H9 (cell line): ENCODE measurements at regions not wholly inside any gene's neighbourhood (a gene's known extent, or its start where the extent isn't known, plus 50 kb on each side); places are given as distances from the start of the nearest gene placed in this dataset.

Experiments used
- DNase-seq: peaks from one replicate; pipeline ENCODE4 v3.0.0-alpha.2; 2017
- H2AFZ ChIP-seq: one replicate; pipeline ENCODE4 v1.6.1; 2013; ENCODE audit warnings: mild to moderate bottlenecking, low read length, control low read depth, moderate library complexity
- H2AK5ac ChIP-seq: 2 replicates; pipeline ENCODE4 v1.6.1; 2013; ENCODE audit warnings: low read length, control low read depth, mixed read lengths; ENCODE audit not compliant: insufficient read length
- H2BK120ac ChIP-seq: one replicate; pipeline ENCODE4 v1.6.1; 2013; ENCODE audit warnings: low read depth, mild to moderate bottlenecking, low read length, control low read depth, inconsistent platforms; ENCODE audit not compliant: poor library complexity, severe bottlenecking
- H2BK12ac ChIP-seq: 2 replicates; pipeline ENCODE4 v1.6.1; 2013; ENCODE audit warnings: low read length, control low read depth, mixed read lengths, low read depth; ENCODE audit not compliant: insufficient read length
- H2BK15ac ChIP-seq: 2 replicates; pipeline ENCODE4 v1.6.1; 2013; ENCODE audit warnings: low read depth, low read length, control low read depth
- H2BK20ac ChIP-seq: one replicate; pipeline ENCODE4 v1.6.1; 2013; ENCODE audit warnings: low read depth, mild to moderate bottlenecking, low read length, control low read depth, inconsistent platforms; ENCODE audit not compliant: poor library complexity, severe bottlenecking
- H2BK5ac ChIP-seq: 2 replicates; pipeline ENCODE4 v1.6.1; 2013; ENCODE audit warnings: low read length, control low read depth, mixed read lengths; ENCODE audit not compliant: insufficient read length
- H3K14ac ChIP-seq: 2 replicates; pipeline ENCODE4 v1.6.1; 2013; ENCODE audit warnings: low read length, control low read depth; ENCODE audit not compliant: insufficient read depth
- H3K18ac ChIP-seq: 2 replicates; pipeline ENCODE4 v1.6.1; 2013; ENCODE audit warnings: low read depth, mild to moderate bottlenecking, mixed read lengths, low read length, control low read depth; ENCODE audit not compliant: insufficient read length
- H3K23ac ChIP-seq: 2 replicates; pipeline ENCODE4 v1.6.1; 2013; ENCODE audit warnings: low read length, control low read depth, mixed read lengths, low read depth; ENCODE audit not compliant: insufficient read length
- H3K23me2 ChIP-seq: 2 replicates; pipeline ENCODE4 v1.6.1; 2013; ENCODE audit warnings: low read depth, mild to moderate bottlenecking, mixed read lengths, low read length, control low read depth; ENCODE audit not compliant: insufficient read length, poor library complexity, severe bottlenecking
- H3K27ac ChIP-seq: 2 replicates; pipeline ENCODE4 v1.5.1; 2013; ENCODE audit warnings: low read length, control low read depth, mixed read lengths, low read depth; ENCODE audit not compliant: insufficient read length
- H3K27me3 ChIP-seq: 2 replicates; pipeline ENCODE4 v1.6.1; 2013; ENCODE audit warnings: low read length, control low read depth, inconsistent platforms; ENCODE audit not compliant: insufficient read depth
- H3K4ac ChIP-seq: 2 replicates; pipeline ENCODE4 v1.6.1; 2013; ENCODE audit warnings: low read depth, mild to moderate bottlenecking, control low read depth, inconsistent platforms, low read length, moderate library complexity
- H3K4me1 ChIP-seq: 2 replicates; pipeline ENCODE4 v1.6.1; 2013; ENCODE audit warnings: low read length, control low read depth, inconsistent platforms; ENCODE audit not compliant: insufficient read depth
- H3K4me2 ChIP-seq: 2 replicates; pipeline ENCODE4 v1.6.1; 2013; ENCODE audit warnings: low read length, control low read depth, mixed read lengths; ENCODE audit not compliant: insufficient read length, insufficient read depth
- H3K56ac ChIP-seq: 2 replicates; pipeline ENCODE4 v1.6.1; 2013; ENCODE audit warnings: low read depth, mild to moderate bottlenecking, mixed read lengths, low read length, control low read depth; ENCODE audit not compliant: insufficient read length
- H3K79me1 ChIP-seq: 2 replicates; pipeline ENCODE4 v1.6.1; 2013; ENCODE audit warnings: low read depth, mild to moderate bottlenecking, moderate library complexity, low read length, control low read depth, inconsistent platforms; ENCODE audit not compliant: insufficient read depth, poor library complexity, severe bottlenecking
- H3K79me2 ChIP-seq: 2 replicates; pipeline ENCODE4 v1.6.1; 2013; ENCODE audit warnings: low read length, control low read depth, inconsistent platforms; ENCODE audit not compliant: insufficient read depth
- H3K9ac ChIP-seq: 2 replicates; pipeline ENCODE4 v1.6.1; 2013; ENCODE audit warnings: low read length, control low read depth, mixed read lengths; ENCODE audit not compliant: insufficient read length; ENCODE audit errors: extremely low read depth
- H3K9me3 ChIP-seq: one replicate; pipeline ENCODE4 v1.6.1; 2013; ENCODE audit warnings: low read depth, low read length, inconsistent platforms; ENCODE audit not compliant: control insufficient read depth
- H3T11ph ChIP-seq: one replicate; pipeline ENCODE4 v1.6.1; 2013; ENCODE audit warnings: mild to moderate bottlenecking, low read length, control low read depth, inconsistent platforms
- H4K20me1 ChIP-seq: one replicate; pipeline ENCODE4 v1.6.1; 2013; ENCODE audit not compliant: control insufficient read depth, insufficient read length, insufficient read depth
- H4K5ac ChIP-seq: 2 replicates; pipeline ENCODE4 v1.6.1; 2013; ENCODE audit warnings: low read depth, mild to moderate bottlenecking, mixed read lengths, low read length, control low read depth; ENCODE audit not compliant: insufficient read length
- H4K8ac ChIP-seq: replicated peaks from 2 replicates; pipeline ENCODE4 v1.6.1; 2013; ENCODE audit warnings: low read length, control low read depth, mixed read lengths, low read depth; ENCODE audit not compliant: insufficient read length
- H4K91ac ChIP-seq: 2 replicates; pipeline ENCODE4 v1.6.1; 2013; ENCODE audit warnings: low read depth, mild to moderate bottlenecking, moderate library complexity, mixed read lengths, low read length, control low read depth; ENCODE audit not compliant: insufficient read length
- H3K27ac Mint-ChIP-seq, 3 experiments: 2 replicates in 2 of 3; 3 replicates in 1 of 3; pipeline ENCODE4 v1.8.0; 2020 to 2021; ENCODE audit warnings: mixed read lengths in 3 of 3, mild to moderate bottlenecking in 1 of 3, moderate library complexity in 1 of 3
- H3K27me3 Mint-ChIP-seq: 2 replicates; pipeline ENCODE4 v1.8.0; 2021; ENCODE audit warnings: low read depth, mild to moderate bottlenecking, moderate library complexity, mixed read lengths
- H3K36me3 Mint-ChIP-seq, 3 experiments: 2 replicates in 2 of 3; 3 replicates in 1 of 3; pipeline ENCODE4 v1.8.0; 2020 to 2021; ENCODE audit warnings: low read depth in 3 of 3, mixed read lengths in 3 of 3; ENCODE audit not compliant: insufficient read depth in 1 of 3
- H3K4me1 Mint-ChIP-seq, 2 experiments: 2 replicates each; pipeline ENCODE4 v1.8.0; 2020; ENCODE audit warnings: mixed read lengths in 2 of 2
- H3K4me3 Mint-ChIP-seq, 2 experiments: 2 replicates in 1 of 2; 3 replicates in 1 of 2; pipeline ENCODE4 v1.8.0; 2020 to 2021; ENCODE audit warnings: mild to moderate bottlenecking in 2 of 2, mixed read lengths in 2 of 2, moderate library complexity in 1 of 2
- H3K9me3 Mint-ChIP-seq, 2 experiments: 2 replicates in 1 of 2; 3 replicates in 1 of 2; pipeline ENCODE4 v1.8.0; 2020; ENCODE audit warnings: mild to moderate bottlenecking in 2 of 2, mixed read lengths in 2 of 2, moderate library complexity in 1 of 2
- CTCF ChIP-seq: fragments of 200-600 bp; sonication (generic); conservative IDR thresholded peaks from 3 replicates; pipeline ENCODE4 v1.8.0; 2021; ENCODE audit warnings: antibody characterized with exemption, mild to moderate bottlenecking
- WGBS: extraction: QIAGEN DNeasy Blood & Tissue Kit; methylation state at CpG from one replicate; pipeline ENCODE4 v1.1.7; 2013; ENCODE audit warnings: missing lambda C conversion rate, low lambda C conversion rate, mixed read lengths; ENCODE audit not compliant: insufficient read length; ENCODE audit errors: extremely low coverage; 5-methylcytosine and 5-hydroxymethylcytosine counted together

- H2BK12ac ChIP-seq: no peak overlapping the region
- H3K4me3 Mint-ChIP-seq: no peak overlapping the region
- no peak overlapping the region for H2BK120ac ChIP-seq
- peaks cover 4 to 8% of the 10 kb centered on the region in 2 experiments; a peak in 3 of 4 replicates for H3K4me1 Mint-ChIP-seq
- H4K91ac ChIP-seq: no peak overlapping the region
- H2AK5ac ChIP-seq: no peak overlapping the region
- no peak overlapping the region for H2AFZ ChIP-seq
- H4K20me1 ChIP-seq: no peaks in the 10 kb centered on the region
- H3T11ph ChIP-seq: no peak overlapping the region
- no peaks in the 10 kb centered on the region for H3K79me1 ChIP-seq
- H3K27me3 Mint-ChIP-seq: peaks cover 3% of the 10 kb centered on the region
- no peak overlapping the region for H3K4ac ChIP-seq
- H3K9ac ChIP-seq: no peak overlapping the region
- H3K14ac ChIP-seq: no peak overlapping the region
- H3K4me1 ChIP-seq: no peaks in the 10 kb centered on the region
- H3K27me3 ChIP-seq: no peaks in the 10 kb centered on the region
- no peaks in the 10 kb centered on the region; a peak in 3 of 5 replicates for H3K9me3 Mint-ChIP-seq
- H2BK5ac ChIP-seq: no peak overlapping the region
- no peak overlapping the region for H4K8ac ChIP-seq
- no peak overlapping the region for H2BK15ac ChIP-seq
- H3K4me2 ChIP-seq: no peak overlapping the region
- H3K36me3 Mint-ChIP-seq: no peaks in the 10 kb centered on the region; a peak in 1 of 7 replicates
- H4K5ac ChIP-seq: no peak overlapping the region
- H3K23ac ChIP-seq: no peak overlapping the region
- H3K27ac Mint-ChIP-seq: no peak overlapping the region
- no peaks in the 10 kb centered on the region for H3K9me3 ChIP-seq
- H3K79me2 ChIP-seq: no peaks in the 10 kb centered on the region
- no CpG with 5 or more reads among the region's 6 CpGs for WGBS
- no peak overlapping the region for H3K18ac ChIP-seq
- no peaks in the 10 kb centered on the region for H3K23me2 ChIP-seq
- DNase-seq: no peak
- no peak overlapping the region for H3K27ac ChIP-seq
- H3K56ac ChIP-seq: no peak overlapping the region
- no peak overlapping the region for H2BK20ac ChIP-seq
- TF ChIP-seq CTCF: no peak
These were observed 239.5 kb downstream of the EDEM1 start for GRCh38 chr3:5427021-5427420.
